ENCODE measurements at regions not wholly inside any gene's neighbourhood (a gene's known extent, or its start where the extent isn't known, plus 50 kb on each side); places are given as distances from the start of the nearest gene placed in this dataset.

DNA sequence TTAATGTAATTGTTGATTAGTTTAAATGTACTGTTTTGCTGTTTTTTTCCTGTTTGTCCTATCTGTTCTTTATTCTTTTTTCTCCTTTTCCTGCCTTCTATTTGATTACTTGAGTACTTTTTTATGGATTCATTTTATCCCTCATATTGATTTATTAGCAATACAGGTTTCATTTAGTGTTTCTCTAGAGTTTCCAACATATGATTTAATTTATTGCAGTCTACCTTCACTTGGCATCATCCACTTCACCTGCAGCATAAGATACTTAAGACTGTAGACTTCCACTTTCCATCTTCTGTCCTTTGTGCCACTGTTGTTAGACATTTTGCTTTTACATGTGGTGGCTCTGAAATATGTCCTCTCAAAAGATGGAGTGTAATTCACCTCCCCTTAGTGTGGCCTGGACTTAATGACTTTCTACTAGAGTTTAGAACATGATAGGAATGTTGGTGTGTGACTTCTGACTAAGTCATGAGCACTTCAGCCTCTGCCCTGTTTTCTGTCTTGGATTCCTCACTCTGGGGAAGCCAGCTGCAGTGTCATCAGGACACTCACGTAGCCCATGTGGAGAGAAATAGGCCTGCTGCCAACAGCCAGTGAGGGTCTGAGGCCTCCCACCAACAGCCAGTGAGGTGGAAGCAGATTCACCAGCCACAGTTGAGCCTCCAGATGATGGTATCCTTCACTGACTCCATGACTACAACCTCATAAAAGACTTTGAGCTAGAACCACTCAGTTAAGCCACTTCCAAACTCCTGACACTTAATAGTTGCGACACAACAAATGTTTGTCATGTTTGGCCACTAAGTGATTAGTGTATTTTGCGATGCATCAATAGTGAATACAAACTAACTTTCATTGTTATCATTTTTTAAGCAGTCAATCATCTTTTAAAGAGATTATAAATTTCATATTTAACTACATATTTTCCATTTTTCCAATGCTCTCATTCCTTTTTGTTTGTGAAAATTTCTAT is 643.5 kb upstream of the DPP6 start:
- no peak for TF ChIP-seq POLR2A (IDR thresholded peaks at IDR 0.05)
- TF ChIP-seq, protein P1, sequence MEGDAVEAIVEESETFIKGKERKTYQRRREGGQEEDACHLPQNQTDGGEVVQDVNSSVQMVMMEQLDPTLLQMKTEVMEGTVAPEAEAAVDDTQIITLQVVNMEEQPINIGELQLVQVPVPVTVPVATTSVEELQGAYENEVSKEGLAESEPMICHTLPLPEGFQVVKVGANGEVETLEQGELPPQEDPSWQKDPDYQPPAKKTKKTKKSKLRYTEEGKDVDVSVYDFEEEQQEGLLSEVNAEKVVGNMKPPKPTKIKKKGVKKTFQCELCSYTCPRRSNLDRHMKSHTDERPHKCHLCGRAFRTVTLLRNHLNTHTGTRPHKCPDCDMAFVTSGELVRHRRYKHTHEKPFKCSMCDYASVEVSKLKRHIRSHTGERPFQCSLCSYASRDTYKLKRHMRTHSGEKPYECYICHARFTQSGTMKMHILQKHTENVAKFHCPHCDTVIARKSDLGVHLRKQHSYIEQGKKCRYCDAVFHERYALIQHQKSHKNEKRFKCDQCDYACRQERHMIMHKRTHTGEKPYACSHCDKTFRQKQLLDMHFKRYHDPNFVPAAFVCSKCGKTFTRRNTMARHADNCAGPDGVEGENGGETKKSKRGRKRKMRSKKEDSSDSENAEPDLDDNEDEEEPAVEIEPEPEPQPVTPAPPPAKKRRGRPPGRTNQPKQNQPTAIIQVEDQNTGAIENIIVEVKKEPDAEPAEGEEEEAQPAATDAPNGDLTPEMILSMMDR (IDR thresholded peaks at IDR 0.05): no peak
- TF ChIP-seq EP300 (IDR thresholded peaks at IDR 0.05): no peak
